HG02678 (cell line): ENCODE measurements at regions not wholly inside any gene's neighbourhood (a gene's known extent, or its start where the extent isn't known, plus 50 kb on each side); places are given as distances from the start of the nearest gene placed in this dataset.

ENCODE experiments used
- ATAC-seq: cut with Tn5 transposase; IDR thresholded peaks from one replicate; pipeline ENCODE4 v1.9.1; 2021; ENCODE audit warnings: mild to moderate bottlenecking, moderate library complexity; ENCODE audit not compliant: unreplicated experiment

DNA sequence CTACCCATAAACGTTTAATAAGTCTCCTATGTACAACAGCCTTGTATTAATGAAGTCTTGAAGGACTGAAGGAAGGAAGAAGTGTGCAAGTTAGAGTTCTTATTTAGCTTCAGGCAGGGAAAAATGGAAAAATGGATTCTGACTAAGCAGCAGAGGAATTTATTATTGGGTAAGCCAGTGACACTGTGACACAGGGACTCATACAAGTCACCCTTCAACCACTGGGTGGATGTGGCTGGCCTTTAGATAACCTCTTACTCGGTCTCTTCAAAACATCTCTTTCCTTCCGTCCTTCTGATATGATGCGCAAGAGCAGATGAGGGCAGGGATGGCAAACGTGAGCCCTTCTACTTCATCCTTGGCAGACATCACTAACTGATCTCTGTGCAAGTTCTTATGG is 145.6 kb downstream of the DHX35 start:
- no peak for ATAC-seq

DNA sequence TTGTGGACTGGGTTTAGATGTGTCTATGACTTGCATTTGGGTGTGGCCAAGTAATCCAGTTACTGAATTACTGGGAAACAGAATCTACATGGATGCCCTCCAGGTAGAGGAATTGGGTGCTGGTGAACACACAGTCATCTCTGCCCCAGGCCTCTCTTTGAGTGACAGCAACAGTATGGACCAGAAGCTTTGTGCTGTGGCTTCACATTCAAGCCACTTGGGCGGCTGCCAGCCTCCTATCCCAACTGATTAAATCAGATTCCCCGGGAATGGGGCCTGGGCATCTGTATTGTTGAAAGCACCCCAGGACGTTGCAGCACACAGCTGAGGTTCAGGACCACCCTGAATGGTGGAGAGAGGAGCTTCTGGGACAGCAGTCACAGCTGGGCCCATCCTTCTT is 144.6 kb downstream of the DHX35 start:
- no peak for ATAC-seq

DNA sequence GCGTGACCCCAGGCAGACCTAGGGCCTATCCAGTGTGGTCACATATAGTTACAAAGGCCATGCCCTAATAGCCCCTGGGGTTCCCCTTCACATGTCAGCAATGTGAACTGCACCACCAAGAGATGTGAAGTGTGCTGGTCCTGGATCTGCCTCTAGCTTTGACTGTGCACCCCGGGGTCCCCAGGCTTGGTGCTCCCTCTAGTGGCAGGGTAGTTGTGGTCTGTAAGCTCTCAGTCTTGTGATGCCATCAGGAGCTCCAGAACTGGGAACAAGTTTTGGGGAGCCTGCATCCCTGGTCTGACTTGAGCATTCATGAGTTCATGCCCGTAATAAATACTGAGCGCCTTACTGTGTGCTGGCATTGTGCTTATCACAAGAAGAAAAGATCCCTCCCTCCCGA is 143.4 kb downstream of the DHX35 start:
- no peak for ATAC-seq

DNA sequence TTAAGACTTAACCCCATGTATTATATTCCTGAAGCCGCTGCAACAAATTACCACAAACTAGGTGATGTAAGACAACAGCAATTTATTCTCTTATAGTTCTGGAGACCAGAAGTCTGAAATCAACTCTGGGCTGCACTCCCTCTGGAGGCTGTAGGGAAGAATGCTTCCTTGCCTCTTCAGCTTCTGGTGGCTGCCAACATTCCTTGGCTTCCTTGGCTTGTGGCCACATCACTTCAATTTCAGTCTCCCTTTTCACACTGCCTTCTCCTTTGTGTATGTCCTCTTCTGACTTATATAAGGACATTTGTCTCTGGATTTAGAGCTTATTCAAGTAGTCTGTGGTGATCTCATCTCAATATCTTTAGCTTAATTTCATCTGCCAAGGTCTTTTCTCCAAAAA is 141.6 kb downstream of the DHX35 start:
- ATAC-seq: no peak

DNA sequence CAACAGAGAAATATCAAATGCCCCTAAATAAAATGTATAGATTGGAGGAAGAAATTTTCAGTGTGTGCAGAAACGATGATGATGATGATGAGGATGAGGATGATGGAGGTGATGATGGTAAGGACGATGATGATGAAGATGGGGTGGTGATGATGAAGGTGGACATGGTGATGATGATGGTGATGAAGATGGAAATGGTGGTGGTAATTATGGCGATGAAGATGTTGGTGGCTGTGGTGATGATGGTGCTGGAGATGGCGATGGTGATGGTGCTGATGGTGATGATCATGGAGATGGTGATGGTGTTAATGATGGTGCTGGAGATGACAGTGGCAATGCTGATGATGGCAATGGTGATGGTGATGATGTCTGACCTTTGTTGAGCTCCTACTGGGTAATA is 141.2 kb downstream of the DHX35 start:
- no peak for ATAC-seq

DNA sequence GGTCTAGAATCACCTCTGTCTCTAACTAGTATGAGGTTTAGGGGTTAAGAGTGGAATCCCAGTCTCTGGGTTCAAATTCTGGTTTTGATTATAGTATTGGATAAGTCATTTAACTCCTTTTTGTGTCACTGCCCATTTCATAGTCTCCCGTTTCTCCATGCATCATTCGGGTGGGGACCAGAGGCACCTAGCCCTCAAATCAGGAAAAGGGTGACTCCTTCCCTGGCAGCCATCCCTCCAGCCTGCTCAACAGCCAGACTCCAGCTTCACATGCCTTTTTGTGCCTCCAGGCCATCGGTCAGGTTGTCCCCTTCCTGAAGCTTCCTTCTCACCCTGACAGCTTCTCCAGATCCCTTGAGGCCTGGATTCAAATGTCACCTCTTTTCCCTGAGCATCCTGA is 139.8 kb downstream of the DHX35 start:
- ATAC-seq: no peak

DNA sequence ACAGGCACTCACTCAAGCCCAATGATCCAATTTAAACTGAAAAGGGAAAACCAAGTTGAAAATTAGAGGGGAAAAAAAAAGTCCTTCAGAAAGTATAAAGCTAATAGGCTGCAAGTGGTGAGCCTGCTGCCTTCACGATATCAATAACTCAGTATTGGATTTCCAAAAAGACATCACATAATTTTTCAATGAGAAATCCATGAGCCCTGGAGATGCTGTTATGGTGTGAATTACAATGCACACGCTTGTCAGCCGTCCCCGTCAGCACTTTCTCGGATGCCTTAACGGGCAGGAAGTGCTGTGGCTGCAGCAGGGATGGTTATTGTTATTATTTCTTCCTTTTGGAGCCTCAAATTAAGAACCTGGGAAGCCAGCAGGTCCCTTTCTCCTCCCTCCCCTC is 138.5 kb downstream of the DHX35 start:
- no peak for ATAC-seq

DNA sequence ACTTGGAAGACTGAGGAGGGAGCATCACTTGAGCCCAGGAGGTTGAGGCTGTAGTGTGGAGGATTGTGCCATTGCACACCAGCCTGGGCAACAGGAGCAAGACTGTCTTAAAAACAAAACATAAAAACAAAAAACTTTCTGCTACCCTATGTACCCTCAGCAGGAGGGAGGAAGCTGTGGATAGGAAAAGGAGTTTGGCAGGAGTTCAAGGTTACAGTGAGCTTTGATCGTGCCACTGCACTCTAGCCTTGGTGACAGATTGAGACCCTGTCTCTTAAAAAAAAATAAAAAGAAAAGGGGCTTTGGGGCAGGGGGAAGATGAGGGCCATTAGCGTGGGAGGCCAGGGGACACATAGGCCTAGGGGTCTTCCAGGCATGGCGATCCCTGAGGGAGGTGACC is 135.7 kb downstream of the DHX35 start:
- ATAC-seq: no peak

DNA sequence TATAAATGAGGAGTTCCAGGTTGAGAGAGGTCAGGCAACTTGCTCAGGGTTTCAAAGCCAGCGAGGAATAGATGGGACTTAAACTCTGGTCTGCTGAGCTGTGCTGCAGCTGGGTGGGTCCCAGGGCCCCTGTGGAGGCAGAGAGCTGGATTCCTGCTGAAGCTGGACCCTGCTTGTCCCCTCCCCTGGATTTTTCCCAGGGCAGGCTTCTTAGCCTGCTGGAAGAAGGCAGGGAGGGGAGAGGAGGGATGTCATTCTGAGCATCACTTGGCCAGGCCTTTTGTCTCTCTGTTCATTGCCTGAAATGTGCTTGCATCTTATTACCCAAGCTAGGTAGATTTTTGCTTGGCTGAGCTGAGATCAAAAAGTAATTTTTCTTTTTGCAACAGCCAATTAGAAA is 133.7 kb downstream of the DHX35 start:
- ATAC-seq: no peak

DNA sequence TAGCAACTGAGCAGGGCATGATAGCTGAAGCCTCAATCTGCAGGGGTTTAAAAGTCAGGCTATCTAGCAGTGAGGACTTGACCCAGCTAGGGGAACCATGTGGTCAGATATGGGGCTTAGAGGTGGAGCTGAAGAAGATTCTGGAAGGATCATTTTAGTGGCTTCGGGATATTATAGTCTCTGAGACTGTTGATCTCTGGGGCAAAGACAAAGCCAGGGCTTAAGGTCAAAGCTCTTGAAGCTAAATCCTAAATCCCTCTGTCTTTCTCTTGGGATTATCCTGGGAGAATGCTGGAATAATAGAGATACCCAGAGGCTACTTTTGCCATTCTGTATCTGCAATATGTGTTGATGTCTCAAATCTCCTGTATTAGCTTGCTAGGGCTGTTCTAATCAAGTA is 132.2 kb downstream of the DHX35 start:
- no peak for ATAC-seq

DNA sequence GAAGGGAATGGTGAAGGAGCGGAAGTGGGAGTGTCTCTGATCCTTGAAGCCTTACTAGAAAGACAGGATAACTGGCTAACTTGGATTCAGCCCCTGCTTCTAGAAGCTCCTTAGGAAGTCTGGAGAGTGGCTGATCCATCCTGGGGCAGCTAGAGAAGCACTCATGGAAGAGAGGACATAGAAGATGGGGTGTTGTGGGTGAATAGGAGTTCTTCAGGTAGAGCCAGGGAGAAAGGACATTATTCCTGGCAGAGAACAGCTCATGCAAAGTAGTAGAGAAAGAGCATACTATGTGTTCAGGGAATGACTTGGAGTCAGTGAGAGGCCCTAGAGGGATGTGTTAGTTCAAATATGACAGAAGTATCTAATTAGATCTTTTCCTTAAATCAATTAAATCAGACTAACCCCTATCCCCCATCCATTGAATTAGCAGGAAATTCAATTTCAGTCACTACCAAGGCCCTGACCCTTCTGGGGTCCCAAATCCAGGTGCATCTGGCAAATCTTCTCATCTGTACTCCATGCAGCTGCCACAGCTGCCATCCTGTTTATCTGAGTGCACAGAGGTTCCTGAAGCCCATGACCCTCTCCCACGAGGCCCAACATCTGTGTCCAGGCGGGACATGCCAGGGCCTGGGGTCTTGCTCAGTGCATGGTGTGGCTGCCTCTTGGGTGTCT is 130.7 kb downstream of the DHX35 start:
- no peak for ATAC-seq

DNA sequence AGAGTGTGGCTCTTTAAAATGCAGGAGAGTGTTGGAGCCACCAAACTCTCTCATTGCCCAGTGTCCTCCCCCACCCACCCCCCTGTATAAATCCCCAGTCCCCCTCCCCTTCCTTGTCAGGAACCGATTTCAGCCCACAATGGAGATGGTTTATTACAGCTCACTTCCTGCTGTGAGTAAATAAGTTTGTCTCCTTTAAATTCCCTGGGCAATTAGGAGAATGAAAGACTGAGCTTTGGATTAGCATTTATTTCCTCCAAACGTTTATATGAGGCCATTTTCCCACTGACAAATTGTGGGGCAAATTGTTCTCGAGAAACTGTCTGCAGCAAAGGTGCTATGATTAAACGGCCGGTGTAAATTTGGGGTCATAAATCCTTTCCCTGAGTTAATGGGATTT is 128.8 kb downstream of the DHX35 start:
- ATAC-seq: no peak

DNA sequence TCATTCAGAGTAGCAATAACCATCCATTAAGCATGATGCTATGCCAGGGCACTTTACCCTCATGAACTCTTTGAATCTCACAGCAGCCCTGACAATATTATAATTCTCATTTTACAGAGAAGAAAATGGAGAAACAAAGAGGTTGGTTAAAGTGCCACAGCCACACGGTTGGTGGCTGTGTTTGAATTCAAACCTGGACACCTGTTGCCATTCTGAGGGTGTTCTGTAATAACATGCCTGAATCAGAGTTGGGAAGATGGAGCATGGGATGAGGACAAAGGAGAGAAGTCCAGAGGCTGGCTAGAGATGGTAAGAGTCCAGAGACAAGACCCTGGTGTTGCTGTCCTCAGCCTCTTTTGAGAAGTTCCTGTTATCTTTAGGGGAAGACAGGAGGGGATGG is 127.7 kb downstream of the DHX35 start:
- ATAC-seq: no peak
